SK-N-MC (cell line): ENCODE measurements at regions not wholly inside any gene's neighbourhood (a gene's known extent, or its start where the extent isn't known, plus 50 kb on each side); places are given as distances from the start of the nearest gene placed in this dataset.

ENCODE experiments used
- DNase-seq: peaks from one replicate; pipeline ENCODE4 v3.0.0-alpha.2; 2011; ENCODE audit warnings: low read depth, low spot score
- H3K27ac ChIP-seq: fragments of 200-600 bp; sonication (generic); 2 replicates; pipeline ENCODE4 v1.5.1; 2016; ENCODE audit warnings: mixed run types
- H3K36me3 ChIP-seq: fragments of 200-600 bp; sonication (generic); 2 replicates; pipeline ENCODE4 v1.6.1; 2017; ENCODE audit warnings: antibody characterized with exemption, low read length, mixed read lengths; ENCODE audit not compliant: insufficient read depth
- H3K4me3 ChIP-seq: fragments of 200-600 bp; sonication (generic); 2 replicates; pipeline ENCODE4 v1.5.1; 2016
- H3K9ac ChIP-seq: fragments of 200-600 bp; sonication (generic); 2 replicates; pipeline ENCODE4 v1.8.0; 2017; ENCODE audit warnings: mixed run types, mixed read lengths; ENCODE audit not compliant: insufficient read length
- H3K9me3 ChIP-seq: fragments of 200-600 bp; sonication (generic); 2 replicates; pipeline ENCODE4 v1.6.1; 2017; ENCODE audit warnings: low read depth, mild to moderate bottlenecking, antibody characterized with exemption, low read length, moderate library complexity, mixed read lengths
- EZH2 ChIP-seq: fragments of 200-600 bp; sonication (generic); IDR thresholded peaks from one replicate; pipeline ENCODE4 v1.6.1; 2017; ENCODE audit warnings: antibody characterized with exemption
- FOXP2 ChIP-seq: optimal IDR thresholded peaks from 2 replicates; pipeline ENCODE3; 2011; ENCODE audit warnings: mild to moderate bottlenecking, moderate library complexity; ENCODE audit not compliant: insufficient read depth; ENCODE audit errors: extremely low read length, control extremely low read depth
- POLR2AphosphoS5 ChIP-seq: IDR thresholded peaks from 2 replicates; pipeline ENCODE4 v1.6.1; 2012; ENCODE audit warnings: mild to moderate bottlenecking, low read depth, low read length, borderline replicate concordance

- Histone ChIP-seq H3K36me3 (no peaks in the 10 kb centered on the region), H3K9ac (no peak overlapping the region), H3K4me3 (no peak overlapping the region), H3K27ac (no peak overlapping the region), H3K9me3 (no peaks in the 10 kb centered on the region)
- DNase-seq: no peak
- no peak for TF ChIP-seq EZH2
- no peak for TF ChIP-seq FOXP2
- no peak for TF ChIP-seq POLR2AphosphoS5
These were observed 116.3 kb downstream of the NAV1 start for GRCh38 chr1:201655243-201655642.

DNA sequence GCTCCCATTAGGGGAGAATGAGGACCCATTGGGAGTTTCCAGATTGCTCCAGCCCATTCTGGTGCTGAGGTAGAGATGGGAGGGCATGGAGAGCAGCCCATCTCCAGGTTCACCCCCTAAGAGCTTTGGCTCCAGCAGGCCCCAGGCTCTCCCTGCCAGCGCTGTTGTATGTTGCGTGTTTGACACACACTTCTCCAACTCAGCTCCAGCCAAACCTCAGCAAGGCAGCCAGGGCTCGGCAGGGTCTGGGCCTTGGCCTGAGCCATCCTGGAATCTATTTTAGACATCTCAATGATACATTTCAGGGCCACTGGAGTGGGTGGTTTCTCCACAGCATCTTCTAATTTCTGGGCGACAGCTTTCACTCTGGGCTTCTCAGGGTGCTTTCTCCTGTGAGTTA lies 117.0 kb downstream of the NAV1 start:
- H3K4me3 ChIP-seq: no peak overlapping the region
- no peaks in the 10 kb centered on the region for H3K36me3 ChIP-seq
- H3K9ac ChIP-seq: no peak overlapping the region
- DNase-seq: no peak
- TF ChIP-seq EZH2 (no peak), FOXP2 (no peak), POLR2AphosphoS5 (no peak)
- H3K27ac ChIP-seq: no peak overlapping the region
- H3K9me3 ChIP-seq: no peaks in the 10 kb centered on the region

- Histone ChIP-seq H3K9ac (no peak overlapping the region), H3K9me3 (no peaks in the 10 kb centered on the region), H3K27ac (no peak overlapping the region), H3K36me3 (no peaks in the 10 kb centered on the region), H3K4me3 (no peak overlapping the region)
- no peak for DNase-seq
- no peak for TF ChIP-seq FOXP2
- TF ChIP-seq EZH2: no peak
- TF ChIP-seq POLR2AphosphoS5: no peak
These were observed 117.5 kb downstream of the NAV1 start for GRCh38 chr1:201656311-201657032.

DNA sequence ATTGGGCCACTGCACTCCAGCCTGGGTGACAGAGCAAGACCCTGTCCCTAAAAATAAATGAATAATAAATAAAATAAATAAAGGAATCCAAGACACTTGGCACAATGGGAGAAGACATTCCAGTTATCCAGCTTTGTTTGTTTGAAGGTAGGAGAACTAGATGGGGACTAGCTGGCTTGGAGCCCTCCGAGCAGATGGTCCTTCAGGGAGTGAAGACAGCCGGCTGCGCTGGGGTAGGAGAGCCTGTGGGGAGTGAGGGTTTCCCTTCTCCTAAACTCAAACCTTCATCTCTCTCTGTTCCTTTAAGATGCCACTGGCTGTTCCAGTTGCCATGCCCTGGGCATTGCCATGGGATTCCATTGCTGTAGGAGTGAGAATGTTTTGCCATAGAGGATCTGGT lies 120.6 kb downstream of the NAV1 start:
- Histone ChIP-seq H3K4me3 (no peak overlapping the region), H3K36me3 (no peaks in the 10 kb centered on the region), H3K27ac (no peak overlapping the region), H3K9me3 (no peaks in the 10 kb centered on the region), H3K9ac (no peak overlapping the region)
- TF ChIP-seq FOXP2 (no peak), POLR2AphosphoS5 (no peak), EZH2 (no peak)
- DNase-seq: no peak

DNA sequence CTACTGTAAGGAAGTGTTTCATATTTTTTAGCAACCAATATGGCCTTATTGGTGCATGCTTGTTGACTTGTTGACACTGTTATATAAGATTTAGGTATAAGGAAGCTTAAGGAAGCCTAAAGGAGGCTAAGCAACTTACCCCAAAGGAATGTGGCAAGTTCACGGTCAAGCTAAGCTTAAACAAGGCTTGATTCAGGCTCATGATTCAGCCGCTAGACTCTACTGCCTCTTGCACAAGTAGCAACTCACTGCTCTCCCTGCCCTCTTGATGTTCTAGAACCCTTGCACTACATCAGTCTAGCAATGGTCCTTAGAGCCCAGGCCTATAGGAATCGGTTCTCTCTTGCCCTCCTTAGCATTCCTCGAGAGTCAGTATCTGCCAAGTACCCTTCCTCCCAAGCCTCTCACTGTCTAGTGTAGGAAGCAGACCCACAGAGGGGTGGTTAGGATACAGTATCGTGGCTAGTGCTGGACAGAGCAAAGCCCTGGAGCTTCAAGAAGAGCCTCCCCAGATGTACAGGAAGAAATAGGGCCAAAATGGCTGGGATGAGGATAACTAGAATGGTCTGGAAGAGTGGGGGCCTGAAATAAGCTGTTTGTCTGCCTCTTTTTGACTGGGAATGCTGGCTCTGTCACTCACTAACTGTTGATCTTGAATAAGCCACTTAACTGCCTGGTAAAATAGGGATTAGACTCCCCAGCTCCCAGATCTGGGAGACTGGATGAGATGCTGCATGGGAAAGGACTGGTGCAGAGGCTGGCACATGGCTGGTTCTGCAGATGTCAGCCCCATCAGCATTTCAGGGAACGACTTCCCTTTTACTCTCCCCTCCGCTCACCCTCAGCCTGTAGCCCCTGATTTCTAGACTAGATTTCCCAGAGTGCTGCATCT lies 122.2 kb downstream of the NAV1 start:
- DNase-seq: no peak
- H3K27ac ChIP-seq: no peak overlapping the region

DNA sequence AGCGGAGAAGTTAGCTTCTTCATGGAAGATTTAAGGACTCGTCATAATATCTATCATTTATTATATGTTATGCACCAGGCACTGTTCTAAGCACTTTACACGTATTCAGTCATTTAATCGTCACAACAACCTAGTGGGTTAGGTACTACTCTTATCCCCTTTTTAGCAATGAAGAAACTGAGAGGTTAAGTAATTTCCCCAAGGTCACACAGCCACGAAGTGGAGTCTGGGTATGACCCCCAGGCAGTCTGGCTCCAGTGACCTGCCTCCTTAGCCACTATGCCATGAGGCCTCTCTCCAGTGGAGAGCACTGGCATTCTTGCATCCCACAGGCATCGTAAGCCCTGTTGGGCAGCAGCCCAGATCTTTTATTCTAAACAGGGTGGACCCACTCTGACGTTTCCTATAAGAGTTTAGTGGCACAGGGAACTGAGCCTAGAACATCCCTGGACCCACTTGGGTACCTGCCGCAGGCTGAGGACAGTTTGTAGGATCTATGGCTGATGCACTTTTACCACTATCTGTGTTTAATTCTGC lies 123.0 kb downstream of the NAV1 start:
- Histone ChIP-seq H3K9me3 (no peaks in the 10 kb centered on the region), H3K9ac (no peak overlapping the region), H3K36me3 (no peaks in the 10 kb centered on the region; the same call in 1 of the 2 replicates), H3K4me3 (no peak overlapping the region), H3K27ac (no peak overlapping the region)
- TF ChIP-seq FOXP2 (no peak), POLR2AphosphoS5 (no peak)
- DNase-seq: no peak

More for the DNA sequence above, 122.2 kb downstream of the NAV1 start:
- TF ChIP-seq POLR2AphosphoS5 (no peak), EZH2 (no peak), FOXP2 (no peak)
- Histone ChIP-seq H3K4me3 (no peak overlapping the region), H3K9ac (no peak overlapping the region), H3K9me3 (no peaks in the 10 kb centered on the region), H3K36me3 (no peaks in the 10 kb centered on the region; the same call in 1 of the 2 replicates)

GRCh38 chr1:201662646-201663045 lies 123.7 kb downstream of the NAV1 start:
- no peak overlapping the region for H3K4me3 ChIP-seq
- H3K27ac ChIP-seq: no peak overlapping the region
- H3K9ac ChIP-seq: no peak overlapping the region
- no peaks in the 10 kb centered on the region; the same call in 1 of the 2 replicates for H3K36me3 ChIP-seq
- H3K9me3 ChIP-seq: no peaks in the 10 kb centered on the region
- no peak for DNase-seq
- TF ChIP-seq FOXP2: no peak
- no peak for TF ChIP-seq POLR2AphosphoS5
- no peak for TF ChIP-seq EZH2

DNA sequence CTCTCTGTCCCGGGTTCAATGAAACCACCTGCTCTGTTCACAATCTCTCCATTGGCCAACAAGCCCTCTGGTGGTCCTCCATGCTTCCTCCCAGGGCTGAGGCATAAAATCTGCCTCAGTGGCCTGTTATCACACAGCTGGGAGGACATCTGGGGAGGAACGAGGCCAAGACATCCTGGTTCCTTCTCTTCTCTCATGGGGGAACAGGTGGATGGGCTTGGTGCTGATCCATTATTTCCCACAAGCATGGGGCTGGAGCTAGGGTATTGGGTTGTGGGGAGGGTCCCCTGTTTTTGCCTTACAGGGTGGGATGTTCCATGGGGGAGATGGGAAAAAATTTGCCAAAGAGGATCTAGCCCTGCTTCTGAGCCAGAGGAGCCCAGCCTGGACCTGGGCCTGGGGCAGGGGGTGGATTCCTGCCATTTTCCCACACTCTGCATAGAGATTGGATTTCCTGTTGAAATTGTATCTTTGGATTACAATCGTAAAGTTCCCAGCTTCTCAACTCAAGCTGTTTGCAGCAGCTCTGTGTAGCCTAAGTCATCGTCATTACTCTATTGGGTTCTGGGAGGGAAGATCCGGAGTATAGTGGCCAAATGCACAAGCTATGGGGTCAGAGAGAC lies 124.7 kb downstream of the NAV1 start:
- Histone ChIP-seq H3K27ac (no peak overlapping the region), H3K9ac (no peak overlapping the region), H3K9me3 (no peaks in the 10 kb centered on the region), H3K36me3 (no peaks in the 10 kb centered on the region; the same call in 1 of the 2 replicates), H3K4me3 (no peak overlapping the region)
- TF ChIP-seq EZH2: no peak
- TF ChIP-seq POLR2AphosphoS5: no peak
- TF ChIP-seq FOXP2: no peak
- DNase-seq: no peak
